Activated naive CD4-positive, alpha-beta T cell treated with anti-CD3 and anti-CD28 coated beads, Interleukin-2, amount 10 ng/mL, durations not matched to agents 7 days and 5 days (primary cell): ENCODE measurements at regions not wholly inside any gene's neighbourhood (a gene's known extent, or its start where the extent isn't known, plus 50 kb on each side); places are given as distances from the start of the nearest gene placed in this dataset.

Experiments used
- CTCF ChIA-PET: fragments of 350-600 bp; sonication (Branson Sonifier 250); formaldehyde crosslinking; loops from one replicate; lab custom pipeline; 2021; ENCODE audit warnings: antibody characterized with exemption; lab: Charles Lee
- DNase-seq: peaks from one replicate; pipeline ENCODE4 v3.0.0-alpha.2; 2020
- H3K27ac Mint-ChIP-seq: one replicate; pipeline ENCODE4 v1.8.0; 2021; ENCODE audit warnings: mild to moderate bottlenecking, moderate library complexity, mixed read lengths
- H3K27me3 Mint-ChIP-seq: one replicate; pipeline ENCODE4 v1.8.0; 2021; ENCODE audit warnings: mild to moderate bottlenecking, mixed read lengths
- H3K36me3 Mint-ChIP-seq: one replicate; pipeline ENCODE4 v1.8.0; 2021; ENCODE audit warnings: mixed read lengths
- H3K4me1 Mint-ChIP-seq: one replicate; pipeline ENCODE4 v1.8.0; 2021; ENCODE audit warnings: mixed read lengths
- H3K4me3 Mint-ChIP-seq: one replicate; pipeline ENCODE4 v1.8.0; 2021; ENCODE audit warnings: mild to moderate bottlenecking, moderate library complexity, mixed read lengths
- H3K9me3 Mint-ChIP-seq: one replicate; pipeline ENCODE4 v1.8.0; 2021; ENCODE audit warnings: mixed read lengths

DNA sequence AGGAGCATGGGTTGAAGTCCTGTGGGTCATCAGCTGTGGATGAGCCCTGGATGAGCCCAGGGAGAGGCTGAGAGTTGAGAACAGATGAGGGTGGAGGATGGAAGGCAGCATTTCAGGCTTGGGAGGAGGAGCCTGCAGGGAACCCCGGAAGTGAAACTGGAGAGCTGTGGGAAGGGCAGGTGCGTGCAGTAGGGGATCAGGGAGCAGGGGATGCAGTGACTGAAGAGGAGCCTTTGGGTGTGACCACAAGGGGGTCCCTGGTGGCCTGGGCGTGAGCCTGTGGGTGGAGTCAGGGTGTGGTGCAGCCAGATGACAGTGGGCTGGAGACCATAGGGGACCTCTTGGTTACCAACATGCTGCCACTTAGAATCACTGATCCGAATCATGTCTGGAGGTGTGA is 115.5 kb downstream of the PAPOLA start:
- CTCF ChIA-PET: no interaction called here
- H3K27me3 Mint-ChIP-seq: peaks cover 15% of the 10 kb centered on the region
- H3K9me3 Mint-ChIP-seq: no peaks in the 10 kb centered on the region
- H3K36me3 Mint-ChIP-seq: no peaks in the 10 kb centered on the region
- DNase-seq: no peak
- H3K27ac Mint-ChIP-seq: no peak overlapping the region
- H3K4me3 Mint-ChIP-seq: no peak overlapping the region
- no peaks in the 10 kb centered on the region for H3K4me1 Mint-ChIP-seq

DNA sequence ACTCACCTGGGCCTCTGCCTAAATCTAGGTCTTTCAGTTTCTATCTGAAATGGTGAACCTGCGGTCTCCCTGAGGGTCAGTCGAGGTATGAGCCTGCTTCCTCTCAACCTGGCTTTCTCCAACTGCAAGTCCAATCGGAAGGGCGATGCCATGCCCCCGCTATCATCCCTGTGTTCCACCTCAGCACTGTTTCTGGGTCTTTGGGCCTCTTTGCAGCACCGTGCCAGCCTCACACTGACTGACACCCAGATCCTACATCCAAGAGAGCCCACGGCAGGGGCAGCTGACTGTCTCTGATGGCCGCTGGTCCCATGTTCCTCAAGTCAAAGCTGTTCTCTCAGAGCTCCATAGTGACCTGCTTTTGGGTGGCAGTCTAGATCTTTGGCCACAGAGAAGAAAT is 120.7 kb downstream of the PAPOLA start:
- no peak overlapping the region for H3K27ac Mint-ChIP-seq
- H3K4me1 Mint-ChIP-seq: no peaks in the 10 kb centered on the region
- CTCF ChIA-PET: no interaction called here
- H3K4me3 Mint-ChIP-seq: no peak overlapping the region
- peaks cover 13% of the 10 kb centered on the region for H3K27me3 Mint-ChIP-seq
- DNase-seq: no peak
- no peaks in the 10 kb centered on the region for H3K9me3 Mint-ChIP-seq
- no peaks in the 10 kb centered on the region for H3K36me3 Mint-ChIP-seq

DNA sequence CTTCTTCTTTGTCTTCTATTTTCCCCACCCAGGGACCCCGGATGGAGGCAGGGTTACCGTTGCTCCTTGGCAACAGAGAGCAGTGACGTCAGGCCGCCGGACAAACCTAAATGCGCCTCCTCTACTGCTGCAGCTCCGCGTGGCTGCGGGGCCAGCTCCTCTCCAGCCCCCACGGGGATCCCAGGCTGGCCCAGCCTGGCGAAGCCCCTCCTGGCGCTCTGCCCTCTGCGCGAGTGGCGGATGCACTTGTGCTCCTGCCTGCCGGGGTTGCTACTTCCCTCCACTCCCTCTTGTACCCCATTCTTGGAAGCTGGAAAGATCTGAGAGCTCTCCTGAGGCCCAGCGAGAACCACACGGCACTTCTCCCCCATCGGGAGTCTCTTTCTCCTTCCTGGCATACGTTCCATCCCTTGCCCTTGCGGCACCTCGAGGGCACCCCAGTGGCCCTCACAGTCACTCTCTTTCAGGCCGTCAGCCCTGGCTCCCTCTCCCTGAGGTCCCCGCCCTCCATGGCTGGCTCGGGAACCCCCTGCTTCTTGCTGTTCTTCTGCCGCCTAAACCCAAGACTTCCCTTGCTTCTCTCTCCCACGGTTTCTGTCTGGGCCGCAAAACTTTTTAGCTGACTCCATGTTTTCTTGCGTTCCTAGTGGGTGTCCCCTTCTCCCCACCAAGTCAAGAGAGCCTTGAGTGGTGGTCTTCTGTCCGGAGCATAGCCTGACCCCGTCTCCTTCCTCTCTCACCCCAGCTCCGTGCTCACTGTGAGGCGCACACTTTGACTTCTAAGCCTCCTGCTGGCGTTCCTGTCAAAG is 121.7 kb downstream of the PAPOLA start:
- Mint-ChIP-seq H3K4me3 (no peak overlapping the region), H3K4me1 (no peaks in the 10 kb centered on the region), H3K27ac (no peak overlapping the region), H3K9me3 (no peaks in the 10 kb centered on the region), H3K27me3 (peaks cover 13% of the 10 kb centered on the region), H3K36me3 (no peaks in the 10 kb centered on the region)
- peak; percentile 5 for DNase-seq
- CTCF ChIA-PET: interaction anchor here (0.5 kb wide), 1 partner anchor 303 kb away, joined by 3 read pairs; no protein-coding TSS in a partner anchor

DNA sequence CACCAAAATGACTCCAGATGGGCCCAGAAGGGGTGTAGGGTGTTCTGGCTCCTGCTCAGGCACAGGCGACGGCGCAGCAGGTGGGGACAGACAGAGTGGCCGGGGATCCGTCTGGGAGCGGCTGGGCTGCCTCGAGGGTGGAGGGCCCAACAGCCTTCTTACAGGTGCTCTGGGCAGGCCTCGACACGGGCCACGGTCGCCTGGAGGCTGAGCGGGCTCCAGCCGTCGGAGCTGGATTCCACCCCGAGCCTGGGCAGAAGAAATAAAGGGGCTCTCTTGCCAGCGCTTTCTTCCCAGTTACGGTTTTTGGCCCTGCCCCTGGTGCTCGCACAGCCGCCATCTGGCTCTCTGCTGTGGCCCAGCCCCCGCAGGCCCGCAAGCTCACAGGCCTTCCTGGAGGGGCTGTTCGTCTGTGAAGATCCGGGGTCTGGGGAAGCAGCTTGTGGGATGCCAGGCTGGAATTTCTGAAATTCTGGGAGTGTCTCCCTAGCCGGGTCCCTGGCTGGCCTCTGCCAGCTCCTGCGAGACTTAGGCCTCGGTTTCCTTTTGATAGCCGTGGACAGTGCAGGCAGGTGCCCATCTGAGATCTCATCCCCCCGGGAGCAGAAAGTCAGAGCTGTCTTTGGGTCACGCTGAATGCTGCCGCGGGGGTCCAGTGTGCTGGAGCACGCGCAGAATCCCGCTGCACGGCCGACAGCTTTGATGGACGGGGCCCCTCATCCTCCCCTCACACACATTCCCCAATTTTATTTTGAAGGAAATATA is 122.7 kb downstream of the PAPOLA start:
- Mint-ChIP-seq H3K36me3 (no peaks in the 10 kb centered on the region), H3K4me3 (no peak overlapping the region), H3K9me3 (no peaks in the 10 kb centered on the region), H3K4me1 (no peaks in the 10 kb centered on the region), H3K27me3 (peaks cover 13% of the 10 kb centered on the region), H3K27ac (no peak overlapping the region)
- peak; percentile 4 for DNase-seq
- CTCF ChIA-PET: interaction anchor here (0.5 kb wide), 1 partner anchor 303 kb away, joined by 3 read pairs; no protein-coding TSS in a partner anchor

DNA sequence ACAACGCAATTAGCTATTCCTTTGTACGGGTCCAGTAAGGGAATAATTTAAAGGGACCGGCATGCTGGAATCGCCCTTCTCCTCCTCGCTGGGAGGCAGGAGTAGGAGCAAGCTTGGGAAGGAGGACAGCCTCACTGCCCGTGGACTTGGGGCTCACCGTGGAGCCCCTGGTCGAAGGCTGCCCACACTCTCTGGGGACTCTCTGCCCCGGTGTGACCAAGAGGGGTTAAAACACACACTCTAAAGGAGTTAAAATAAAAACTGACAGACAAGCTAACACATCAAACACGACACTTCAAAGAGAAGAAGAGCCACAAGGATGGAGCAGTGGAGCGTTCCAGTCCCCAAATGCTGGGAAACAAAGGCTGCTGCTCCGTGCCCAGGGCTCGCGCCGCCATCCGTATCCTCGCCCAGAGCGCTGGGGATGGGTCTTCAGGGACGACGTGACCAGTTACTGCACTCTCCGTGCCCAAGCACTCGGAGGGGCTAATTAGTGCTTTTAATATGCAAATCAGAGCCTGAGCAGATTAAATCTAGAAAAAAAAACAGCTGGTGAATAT is 123.3 kb downstream of the PAPOLA start:
- Mint-ChIP-seq H3K27ac (no peak overlapping the region), H3K4me3 (no peak overlapping the region), H3K4me1 (no peaks in the 10 kb centered on the region), H3K36me3 (no peaks in the 10 kb centered on the region), H3K9me3 (no peaks in the 10 kb centered on the region), H3K27me3 (peaks cover 13% of the 10 kb centered on the region)
- DNase-seq: peak; percentile 13
- CTCF ChIA-PET: no interaction called here

DNA sequence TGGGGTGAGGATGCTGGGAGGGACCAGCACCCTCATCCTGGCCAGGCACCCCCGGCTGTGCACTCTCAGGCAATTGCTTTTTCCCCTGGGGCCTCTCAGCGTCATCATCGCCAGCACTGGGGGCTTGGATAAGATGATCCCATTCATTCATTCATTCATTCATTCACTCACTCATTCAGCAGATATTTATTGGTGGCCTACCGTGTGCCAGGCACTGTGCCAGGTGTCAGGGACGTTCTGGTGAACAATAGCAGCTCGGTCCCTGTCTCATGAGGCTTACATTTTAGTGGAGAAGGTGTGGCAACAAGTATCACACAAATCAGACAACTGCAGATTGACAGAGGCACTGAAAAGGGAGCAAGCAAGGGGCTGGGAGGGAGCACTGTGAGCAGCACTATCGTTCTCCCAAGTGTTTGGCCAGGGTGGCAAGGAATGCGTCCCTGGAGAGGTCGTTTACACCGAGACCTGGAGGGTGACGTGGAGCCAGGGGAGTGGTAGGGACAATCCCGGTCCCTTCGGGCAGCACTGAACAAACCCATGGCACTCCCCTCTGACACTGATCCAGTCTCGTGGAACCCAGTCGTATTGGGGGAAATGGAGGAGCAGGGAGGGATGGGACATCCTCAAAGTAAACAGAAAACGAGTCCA is 124.1 kb downstream of the PAPOLA start:
- Mint-ChIP-seq H3K36me3 (no peaks in the 10 kb centered on the region), H3K27ac (no peak overlapping the region), H3K27me3 (peaks cover 13% of the 10 kb centered on the region), H3K9me3 (no peaks in the 10 kb centered on the region), H3K4me3 (no peak overlapping the region), H3K4me1 (no peaks in the 10 kb centered on the region)
- CTCF ChIA-PET: no interaction called here
- DNase-seq: peak; percentile 16

DNA sequence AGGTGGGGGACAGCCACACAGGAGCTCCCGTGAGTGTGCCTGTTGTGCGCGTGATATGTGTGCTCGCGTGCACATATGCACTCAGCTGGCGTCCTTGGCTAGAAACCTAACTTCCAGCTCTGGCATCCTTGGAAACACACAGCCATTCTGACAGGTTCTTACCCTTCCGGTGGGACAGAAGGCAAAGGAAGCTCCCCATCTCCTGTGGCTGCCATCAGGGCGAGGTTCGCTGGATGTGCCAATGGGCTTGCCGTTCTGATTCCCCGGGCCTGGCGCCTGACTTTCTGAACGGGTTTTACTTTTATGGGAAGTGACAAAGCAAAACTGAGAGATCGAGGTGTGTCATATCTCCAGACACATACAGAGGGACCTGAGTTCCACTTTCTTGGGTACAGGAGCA is 124.7 kb downstream of the PAPOLA start:
- no peak overlapping the region for H3K27ac Mint-ChIP-seq
- no peaks in the 10 kb centered on the region for H3K9me3 Mint-ChIP-seq
- CTCF ChIA-PET: no interaction called here
- H3K4me1 Mint-ChIP-seq: no peaks in the 10 kb centered on the region
- H3K36me3 Mint-ChIP-seq: no peaks in the 10 kb centered on the region
- peaks cover 13% of the 10 kb centered on the region for H3K27me3 Mint-ChIP-seq
- peak; percentile 18 for DNase-seq
- H3K4me3 Mint-ChIP-seq: no peak overlapping the region

DNA sequence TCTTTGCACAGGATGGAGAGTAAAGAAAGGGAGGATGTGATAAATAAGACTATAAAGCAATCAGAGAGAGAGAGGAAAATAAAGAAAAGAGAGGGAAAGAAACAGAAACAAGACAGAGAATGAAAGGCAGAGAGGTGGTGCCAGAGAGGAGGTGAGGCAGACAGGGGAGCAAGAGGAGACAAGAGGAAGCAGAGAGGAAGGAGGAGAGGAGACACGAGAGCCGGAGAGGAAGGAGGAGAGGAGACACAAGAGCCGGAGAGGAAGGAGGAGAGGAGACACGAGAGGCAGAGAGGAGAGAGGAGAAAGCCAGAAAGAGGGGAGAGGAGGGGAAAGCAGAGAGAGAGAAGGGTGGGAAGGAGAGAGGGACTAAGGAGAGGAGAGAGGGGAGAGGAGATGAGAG is 125.2 kb downstream of the PAPOLA start:
- no peaks in the 10 kb centered on the region for H3K36me3 Mint-ChIP-seq
- no peak overlapping the region for H3K4me3 Mint-ChIP-seq
- H3K4me1 Mint-ChIP-seq: no peaks in the 10 kb centered on the region
- peaks cover 13% of the 10 kb centered on the region for H3K27me3 Mint-ChIP-seq
- CTCF ChIA-PET: no interaction called here
- H3K9me3 Mint-ChIP-seq: no peaks in the 10 kb centered on the region
- no peak overlapping the region for H3K27ac Mint-ChIP-seq
- DNase-seq: peak; percentile 9

DNA sequence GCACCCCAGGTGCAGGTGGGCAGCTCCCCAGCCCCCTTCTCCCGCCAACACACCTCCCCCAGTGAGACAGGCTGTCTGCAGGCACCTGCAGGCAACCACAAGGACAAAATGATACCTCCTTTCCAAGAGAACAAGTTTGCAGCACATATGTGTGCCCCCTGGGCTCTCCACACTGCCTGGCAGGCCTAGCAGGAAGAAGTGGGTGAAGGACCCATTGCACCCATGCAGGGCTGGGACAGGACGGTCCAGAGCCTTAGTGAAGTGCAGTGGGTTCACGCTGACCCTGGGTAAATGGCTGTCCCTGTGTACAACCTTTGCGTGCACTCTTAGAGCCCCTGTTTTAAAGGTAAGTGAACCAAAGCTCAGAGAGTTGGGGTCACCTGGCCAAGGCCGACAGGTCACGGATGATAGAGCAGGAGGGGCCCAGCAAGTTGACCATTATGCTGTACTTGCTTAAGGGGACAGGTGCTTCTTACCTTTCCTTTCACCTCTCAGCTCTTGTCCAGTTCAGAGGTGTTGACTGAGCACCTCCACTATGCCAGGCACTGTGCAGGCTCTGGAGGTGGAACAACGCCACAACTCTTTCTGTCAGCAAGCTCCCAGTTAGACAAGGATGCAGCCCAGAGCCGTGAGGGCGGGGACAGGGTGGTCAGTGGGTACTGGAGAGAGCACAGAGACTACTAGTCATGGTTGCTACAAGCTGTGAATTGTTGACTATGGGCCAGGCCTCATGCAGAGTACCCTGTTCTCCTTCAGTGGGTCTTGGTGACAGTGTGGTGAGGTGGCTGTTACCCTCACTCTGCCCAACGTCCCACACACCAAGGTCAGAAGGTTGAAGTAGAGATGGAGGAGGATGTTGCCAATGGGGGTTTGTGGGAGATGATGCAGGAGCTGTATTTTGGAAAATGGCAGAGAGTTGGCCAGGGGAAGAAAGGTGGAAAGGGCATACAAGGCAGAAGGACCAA is 125.9 kb downstream of the PAPOLA start:
- Mint-ChIP-seq H3K27ac (no peak overlapping the region), H3K4me3 (no peak overlapping the region), H3K9me3 (no peaks in the 10 kb centered on the region), H3K27me3 (peaks cover 8% of the 10 kb centered on the region), H3K4me1 (no peaks in the 10 kb centered on the region), H3K36me3 (no peaks in the 10 kb centered on the region)
- CTCF ChIA-PET: no interaction called here
- no peak for DNase-seq

DNA sequence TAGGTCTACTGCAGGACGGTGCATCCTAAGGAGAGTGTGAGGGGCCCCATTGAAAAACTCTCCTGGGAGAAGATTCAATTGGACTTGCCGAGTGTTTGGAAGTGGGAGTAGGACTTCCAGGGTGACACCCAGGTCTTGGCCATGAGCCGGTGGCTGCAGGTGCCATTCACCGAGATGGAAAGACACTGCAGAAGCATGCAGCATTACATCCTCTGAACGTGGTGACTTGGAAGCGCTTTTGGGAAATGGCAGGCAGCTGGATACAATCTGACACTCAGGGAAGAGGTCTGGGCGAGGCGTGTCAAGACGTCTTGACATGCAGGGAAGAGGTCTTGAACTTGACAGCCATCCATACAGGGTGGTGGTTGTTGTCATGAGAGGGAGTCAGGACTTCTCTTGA is 126.9 kb downstream of the PAPOLA start:
- no peaks in the 10 kb centered on the region for H3K36me3 Mint-ChIP-seq
- CTCF ChIA-PET: no interaction called here

DNA sequence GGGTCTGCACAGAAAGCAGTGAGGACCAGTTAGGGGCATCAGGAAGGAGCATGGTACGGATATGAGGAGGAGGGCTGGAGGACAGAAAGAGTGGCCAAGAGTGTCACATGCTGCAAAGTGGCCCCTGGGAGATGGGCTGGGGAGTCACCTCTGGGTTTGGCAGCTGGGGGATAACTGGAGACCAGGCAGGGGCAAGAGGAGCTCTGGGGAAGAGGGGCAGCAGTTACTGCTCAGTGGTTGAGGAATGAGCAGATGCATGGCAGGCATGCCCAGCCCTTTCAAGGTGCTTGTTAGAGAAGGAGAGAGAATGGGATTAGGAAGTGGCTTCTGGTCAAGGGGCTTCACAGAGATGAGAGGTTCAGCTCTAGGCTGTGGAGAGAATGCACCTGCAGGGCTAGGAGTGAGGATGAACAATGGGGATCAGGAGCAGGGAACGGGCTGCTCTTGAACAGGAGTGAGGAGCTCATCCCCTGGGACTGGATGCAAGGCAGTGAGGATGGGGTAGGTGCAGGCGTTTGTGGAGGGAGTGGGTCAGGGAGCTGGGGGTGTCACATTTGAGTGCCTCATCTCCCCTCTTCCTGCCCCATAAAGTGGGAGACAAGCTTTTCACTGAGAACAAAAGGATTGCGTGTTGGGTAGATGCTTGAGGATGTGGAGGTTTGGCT is 127.5 kb downstream of the PAPOLA start:
- DNase-seq: no peak
- H3K27ac Mint-ChIP-seq: no peak overlapping the region
- H3K27me3 Mint-ChIP-seq: peaks cover 7% of the 10 kb centered on the region
- H3K9me3 Mint-ChIP-seq: no peaks in the 10 kb centered on the region
- H3K36me3 Mint-ChIP-seq: no peaks in the 10 kb centered on the region
- no peaks in the 10 kb centered on the region for H3K4me1 Mint-ChIP-seq
- no peak overlapping the region for H3K4me3 Mint-ChIP-seq
- CTCF ChIA-PET: no interaction called here

More for the DNA sequence above, 126.9 kb downstream of the PAPOLA start:
- DNase-seq: no peak
- Mint-ChIP-seq H3K27me3 (peaks cover 12% of the 10 kb centered on the region), H3K9me3 (no peaks in the 10 kb centered on the region), H3K27ac (no peak overlapping the region), H3K4me3 (no peak overlapping the region), H3K4me1 (no peaks in the 10 kb centered on the region)

DNA sequence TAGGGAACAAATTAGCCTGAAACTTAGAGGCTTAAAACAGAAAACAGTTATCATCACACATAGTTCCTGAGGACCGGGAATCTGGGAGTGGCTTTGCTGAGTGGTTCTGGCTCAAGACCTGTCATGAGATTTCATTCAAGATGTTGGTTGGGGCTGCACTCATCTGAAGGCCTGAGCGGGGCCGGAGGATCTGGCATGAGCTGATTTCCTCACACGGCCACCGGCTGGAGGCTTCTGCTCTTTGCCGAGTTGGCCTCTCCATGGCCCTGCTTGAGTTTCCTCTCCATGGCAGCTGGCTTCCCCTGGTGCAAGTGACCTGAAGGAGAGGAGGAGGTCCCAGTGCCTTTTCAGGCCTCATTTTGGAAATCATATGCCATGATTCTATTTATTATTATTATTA is 128.1 kb downstream of the PAPOLA start:
- peaks cover 5% of the 10 kb centered on the region for H3K27me3 Mint-ChIP-seq
- CTCF ChIA-PET: no interaction called here
- no peaks in the 10 kb centered on the region for H3K36me3 Mint-ChIP-seq
- no peaks in the 10 kb centered on the region for H3K4me1 Mint-ChIP-seq
- DNase-seq: no peak
- H3K9me3 Mint-ChIP-seq: no peaks in the 10 kb centered on the region
- H3K27ac Mint-ChIP-seq: no peak overlapping the region
- H3K4me3 Mint-ChIP-seq: no peak overlapping the region

DNA sequence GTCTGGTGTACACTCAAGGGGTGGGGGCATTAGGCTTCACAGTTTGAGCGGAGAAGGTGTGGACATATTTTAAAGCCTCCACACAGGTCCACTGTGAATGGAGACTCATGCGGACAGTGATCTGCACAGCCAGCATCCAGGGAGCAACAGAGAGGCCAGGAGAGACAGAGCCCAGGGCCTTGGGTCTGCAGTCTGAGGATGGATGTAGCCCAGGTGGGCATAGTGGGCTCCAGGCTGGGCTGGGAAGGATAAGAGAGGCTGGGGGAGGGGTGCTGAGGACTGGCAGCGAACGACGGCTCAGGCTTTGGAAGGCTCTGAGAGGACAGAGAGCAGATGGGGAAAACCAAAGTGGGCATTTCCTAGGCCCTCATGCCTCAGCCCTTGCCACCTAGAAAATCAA is 128.8 kb downstream of the PAPOLA start:
- peak; percentile 6 for DNase-seq
- Mint-ChIP-seq H3K4me3 (no peak overlapping the region), H3K9me3 (no peaks in the 10 kb centered on the region), H3K36me3 (no peaks in the 10 kb centered on the region), H3K4me1 (no peaks in the 10 kb centered on the region), H3K27ac (no peak overlapping the region), H3K27me3 (peaks cover 5% of the 10 kb centered on the region)
- CTCF ChIA-PET: no interaction called here
